Endothelial cell (in vitro differentiated cells): ENCODE measurements at regions not wholly inside any gene's neighbourhood (a gene's known extent, or its start where the extent isn't known, plus 50 kb on each side); places are given as distances from the start of the nearest gene placed in this dataset.

ENCODE experiments used
- DNase-seq: peaks from one replicate; pipeline ENCODE4 v3.0.0; 2021; ENCODE audit warnings: low spot score
- H3K27ac Mint-ChIP-seq: one replicate; pipeline ENCODE4 v1.8.0; 2021; ENCODE audit warnings: mixed read lengths, inconsistent platforms; ENCODE audit not compliant: unreplicated experiment
- H3K27me3 Mint-ChIP-seq: one replicate; pipeline ENCODE4 v1.8.0; 2021; ENCODE audit warnings: mild to moderate bottlenecking, moderate library complexity, mixed read lengths, inconsistent platforms; ENCODE audit not compliant: unreplicated experiment
- H3K36me3 Mint-ChIP-seq: one replicate; pipeline ENCODE4 v1.8.0; 2021; ENCODE audit warnings: mild to moderate bottlenecking, low read depth, mixed read lengths, inconsistent platforms; ENCODE audit not compliant: unreplicated experiment
- H3K4me1 Mint-ChIP-seq: one replicate; pipeline ENCODE4 v1.8.0; 2021; ENCODE audit warnings: mild to moderate bottlenecking, mixed read lengths, inconsistent platforms; ENCODE audit not compliant: unreplicated experiment
- H3K4me3 Mint-ChIP-seq: one replicate; pipeline ENCODE4 v1.8.0; 2021; ENCODE audit warnings: mild to moderate bottlenecking, mixed read lengths, inconsistent platforms; ENCODE audit not compliant: unreplicated experiment
- H3K9me3 Mint-ChIP-seq: one replicate; pipeline ENCODE4 v1.8.0; 2021; ENCODE audit warnings: mixed read lengths, inconsistent platforms; ENCODE audit not compliant: unreplicated experiment
- CTCF ChIP-seq: fragments of 200-600 bp; sonication (generic); IDR thresholded peaks from one replicate; pipeline ENCODE4 v1.5.0; 2021; ENCODE audit warnings: antibody characterized with exemption; ENCODE audit not compliant: unreplicated experiment

- Mint-ChIP-seq H3K36me3 (peaks cover 19% of the 10 kb centered on the region), H3K4me1 (no peaks in the 10 kb centered on the region), H3K4me3 (no peak overlapping the region), H3K27ac (no peak overlapping the region), H3K9me3 (peaks cover 40% of the 10 kb centered on the region), H3K27me3 (peaks cover 5% of the 10 kb centered on the region)
- DNase-seq = no peak
- no peak for TF ChIP-seq CTCF
These were observed 311.3 kb downstream of the TCERG1L start for GRCh38 chr10:131000244-131000643.

- DNase-seq = no peak
- H3K27ac Mint-ChIP-seq = no peak overlapping the region
- peaks cover 39% of the 10 kb centered on the region for H3K9me3 Mint-ChIP-seq
- H3K4me3 Mint-ChIP-seq = no peak overlapping the region
- peaks cover 19% of the 10 kb centered on the region for H3K36me3 Mint-ChIP-seq
- peaks cover 5% of the 10 kb centered on the region for H3K27me3 Mint-ChIP-seq
- TF ChIP-seq CTCF = no peak
- H3K4me1 Mint-ChIP-seq = no peaks in the 10 kb centered on the region
These were observed 310.8 kb downstream of the TCERG1L start for GRCh38 chr10:131000743-131001142.

- Mint-ChIP-seq H3K4me3 (no peak overlapping the region), H3K36me3 (peaks cover 14% of the 10 kb centered on the region), H3K9me3 (peaks cover 37% of the 10 kb centered on the region), H3K27me3 (peaks cover 5% of the 10 kb centered on the region), H3K4me1 (no peaks in the 10 kb centered on the region), H3K27ac (no peak overlapping the region)
- no peak for DNase-seq
- TF ChIP-seq CTCF = no peak
These were observed 310.1 kb downstream of the TCERG1L start for GRCh38 chr10:131001438-131001837.

GRCh38 chr10:131002031-131002861 is 309.3 kb downstream of the TCERG1L start:
- no peak for TF ChIP-seq CTCF
- no peak for DNase-seq
- Mint-ChIP-seq H3K36me3 (peaks cover 9% of the 10 kb centered on the region), H3K27me3 (peaks cover 4% of the 10 kb centered on the region), H3K4me1 (no peaks in the 10 kb centered on the region), H3K27ac (no peak overlapping the region), H3K4me3 (no peak overlapping the region), H3K9me3 (peaks cover 29% of the 10 kb centered on the region)

GRCh38 chr10:131003455-131003854 is 308.1 kb downstream of the TCERG1L start:
- Mint-ChIP-seq H3K27ac (no peak overlapping the region), H3K9me3 (peaks cover 30% of the 10 kb centered on the region), H3K4me3 (no peak overlapping the region), H3K27me3 (peaks cover 4% of the 10 kb centered on the region), H3K36me3 (peaks cover 9% of the 10 kb centered on the region), H3K4me1 (no peaks in the 10 kb centered on the region)
- TF ChIP-seq CTCF = no peak
- DNase-seq = no peak
